GM21619 (cell line): ENCODE measurements at regions not wholly inside any gene's neighbourhood (a gene's known extent, or its start where the extent isn't known, plus 50 kb on each side); places are given as distances from the start of the nearest gene placed in this dataset.

Source experiments
- ATAC-seq: cut with Tn5 transposase; IDR thresholded peaks from one replicate; pipeline ENCODE4 v1.9.1; 2021; ENCODE audit not compliant: unreplicated experiment

- no peak for ATAC-seq
These were observed 155.7 kb upstream of the SLITRK1 start for GRCh38 chr13:84038001-84038400.

- ATAC-seq = no peak
These were observed 149.8 kb upstream of the SLITRK1 start for GRCh38 chr13:84032116-84032515.

GRCh38 chr13:84031120-84031519 lies 148.8 kb upstream of the SLITRK1 start:
- ATAC-seq = no peak

- no peak for ATAC-seq
These were observed 147.1 kb upstream of the SLITRK1 start for GRCh38 chr13:84029396-84029795.

GRCh38 chr13:84025824-84026223 lies 143.6 kb upstream of the SLITRK1 start:
- ATAC-seq = no peak

- no peak for ATAC-seq
These were observed 114.1 kb upstream of the SLITRK1 start for GRCh38 chr13:83996415-83996814.

GRCh38 chr13:83995930-83996329 lies 113.7 kb upstream of the SLITRK1 start:
- ATAC-seq = no peak

GRCh38 chr13:83992566-83993358 lies 110.5 kb upstream of the SLITRK1 start:
- ATAC-seq = no peak

GRCh38 chr13:83987394-83987793 lies 105.1 kb upstream of the SLITRK1 start:
- ATAC-seq = no peak

- no peak for ATAC-seq
These were observed 102.5 kb upstream of the SLITRK1 start for GRCh38 chr13:83984793-83985192.

GRCh38 chr13:83980331-83980730 lies 98.1 kb upstream of the SLITRK1 start:
- ATAC-seq = no peak

- ATAC-seq = no peak
These were observed 93.4 kb upstream of the SLITRK1 start for GRCh38 chr13:83975655-83976165.

- ATAC-seq = no peak
These were observed 76.3 kb upstream of the SLITRK1 start for GRCh38 chr13:83958531-83958930.

GRCh38 chr13:83955011-83955410 lies 72.7 kb upstream of the SLITRK1 start:
- ATAC-seq = no peak

- ATAC-seq = no peak
These were observed 71.6 kb upstream of the SLITRK1 start for GRCh38 chr13:83953916-83954315.

GRCh38 chr13:83950293-83950692 lies 68.0 kb upstream of the SLITRK1 start:
- no peak for ATAC-seq

GRCh38 chr13:83943530-83944279 lies 61.4 kb upstream of the SLITRK1 start:
- ATAC-seq = no peak

GRCh38 chr13:83941701-83942335 lies 59.5 kb upstream of the SLITRK1 start:
- no peak for ATAC-seq

GRCh38 chr13:83940742-83941141 lies 58.5 kb upstream of the SLITRK1 start:
- no peak for ATAC-seq

GRCh38 chr13:83937579-83937978 lies 55.3 kb upstream of the SLITRK1 start:
- no peak for ATAC-seq

GRCh38 chr13:83935566-83935965 lies 53.3 kb upstream of the SLITRK1 start:
- no peak for ATAC-seq
